PC-9 (cell line): ENCODE measurements at regions not wholly inside any gene's neighbourhood (a gene's known extent, or its start where the extent isn't known, plus 50 kb on each side); places are given as distances from the start of the nearest gene placed in this dataset.

ENCODE experiments used
- BruUV-seq: library from RNA; stranded (reverse); fragments of 400-500 nt; replicated peaks from 2 replicates; lab custom pipeline; 2021; lab: Mats Ljungman, UMichigan
- CTCF ChIA-PET: fragments of 300-600 bp; sonication (Branson Sonifier 250); formaldehyde crosslinking; loops from one replicate; lab custom pipeline; 2022; ENCODE audit warnings: antibody characterized with exemption; lab: Charles Lee
- POLR2A ChIA-PET: fragments of 300-600 bp; sonication (Branson Sonifier 250); formaldehyde crosslinking; loops from one replicate; lab custom pipeline; 2022; ENCODE audit warnings: antibody characterized with exemption; ENCODE audit not compliant: unreplicated experiment; lab: Charles Lee
- DNase-seq, 2 experiments: peaks; one replicate each; pipeline versions ENCODE4 v3.0.0 to v3.0.0-alpha.2; 2015 to 2022; ENCODE audit warnings: mixed read lengths in 1 of 2
- H2AFZ ChIP-seq: fragments of 200-600 bp; sonication (generic); 2 replicates; pipeline ENCODE4 v1.8.1; 2017; ENCODE audit warnings: antibody characterized with exemption
- H3F3A ChIP-seq: fragments of 200-600 bp; sonication (generic); 2 replicates; pipeline ENCODE4 v1.8.1; 2017; ENCODE audit warnings: antibody characterized with exemption, mild to moderate bottlenecking, low read depth; ENCODE audit not compliant: insufficient read depth
- H3K27ac ChIP-seq: fragments of 200-600 bp; sonication (generic); 2 replicates; pipeline ENCODE4 v1.6.1; 2016; ENCODE audit warnings: mixed run types
- H3K27me3 ChIP-seq: fragments of 200-600 bp; sonication (generic); 2 replicates; pipeline ENCODE4 v1.6.1; 2016; ENCODE audit warnings: low read depth, mixed run types; ENCODE audit not compliant: insufficient read depth
- H3K36me3 ChIP-seq: fragments of 200-600 bp; sonication (generic); 2 replicates; pipeline ENCODE4 v1.6.1; 2016; ENCODE audit warnings: low read depth, mixed run types
- H3K4me1 ChIP-seq: fragments of 200-600 bp; sonication (generic); replicated peaks from 2 replicates; pipeline ENCODE4 v1.6.1; 2016; ENCODE audit warnings: mixed run types; ENCODE audit not compliant: insufficient read depth
- H3K4me2 ChIP-seq: fragments of 200-600 bp; sonication (generic); 2 replicates; pipeline ENCODE4 v1.6.1; 2017; ENCODE audit warnings: mixed run types
- H3K4me3 ChIP-seq: fragments of 200-600 bp; sonication (generic); 2 replicates; pipeline ENCODE4 v1.6.1; 2016; ENCODE audit warnings: mixed run types
- H3K79me2 ChIP-seq: fragments of 200-600 bp; sonication (generic); 2 replicates; pipeline ENCODE4 v1.6.1; 2017; ENCODE audit warnings: low read depth, mixed run types
- H3K9me2 ChIP-seq: fragments of 200-600 bp; sonication (generic); 2 replicates; pipeline ENCODE4 v1.8.1; 2017; ENCODE audit warnings: mild to moderate bottlenecking; ENCODE audit not compliant: insufficient read depth
- H3K9me3 ChIP-seq: fragments of 200-600 bp; sonication (generic); 2 replicates; pipeline ENCODE4 v1.8.1; 2016; ENCODE audit warnings: low read depth; ENCODE audit not compliant: insufficient read depth
- H4K20me1 ChIP-seq: fragments of 200-600 bp; sonication (generic); 2 replicates; pipeline ENCODE4 v1.8.1; 2017; ENCODE audit not compliant: insufficient read depth
- EZH2 ChIP-seq: fragments of 200-600 bp; sonication (generic); IDR thresholded peaks from 2 replicates; pipeline ENCODE4 v1.8.0; 2017; ENCODE audit warnings: antibody characterized with exemption, low read depth
- intact Hi-C: fragments of 100-400 bp; cut with micrococcal nuclease; formaldehyde crosslinking; loops from one replicate; pipeline ENCODE4 v1.10.0; 2022; ENCODE audit not compliant: unreplicated experiment
- TF ChIP-seq, protein P1 (sequence below): fragments of 200-600 bp; sonication (generic); conservative IDR thresholded peaks from 2 replicates; pipeline ENCODE4 v1.6.1; 2017; ENCODE audit warnings: mixed run types, antibody characterized with exemption, mild to moderate bottlenecking, moderate library complexity

DNA sequence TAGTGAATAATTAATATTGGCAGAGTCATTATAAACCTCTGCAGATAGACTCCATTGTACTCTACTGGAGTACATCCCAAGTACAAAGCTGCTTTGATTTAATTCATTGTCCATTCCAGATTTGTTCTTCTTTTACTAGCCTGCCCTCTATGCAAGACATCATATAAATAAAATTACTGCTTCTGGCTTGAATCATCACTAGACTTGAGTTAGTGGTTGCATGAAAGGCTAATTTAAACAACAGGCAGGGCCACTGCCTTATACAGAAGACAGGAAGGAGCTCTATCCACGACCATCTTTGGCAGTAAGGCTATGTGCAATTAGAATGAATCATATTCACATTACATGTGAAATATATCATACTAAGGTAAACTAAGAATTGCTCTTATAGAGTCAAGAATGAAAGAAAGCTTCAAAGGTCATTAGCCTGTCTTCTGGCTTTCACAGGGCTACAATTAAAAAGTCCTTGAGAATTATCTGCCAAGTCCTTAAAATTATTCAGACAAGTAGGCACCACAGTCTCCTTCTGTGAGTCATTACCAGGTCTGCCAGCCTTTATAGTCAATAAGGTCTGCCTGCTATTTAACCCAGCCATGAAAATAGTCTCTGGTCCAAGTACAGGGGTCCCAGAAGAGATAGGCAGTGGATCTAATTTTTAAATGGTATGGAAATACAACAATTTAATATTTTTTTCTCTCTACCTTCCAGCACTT, 631.8 kb downstream of the TMTC2 start:
- Histone ChIP-seq H2AFZ (no peak overlapping the region), H3K4me3 (no peak overlapping the region), H3K9me2 (no peaks in the 10 kb centered on the region), H4K20me1 (no peaks in the 10 kb centered on the region), H3K4me2 (no peak overlapping the region), H3K79me2 (no peaks in the 10 kb centered on the region), H3K4me1 (no peaks in the 10 kb centered on the region), H3F3A (no peaks in the 10 kb centered on the region), H3K27ac (no peak overlapping the region), H3K27me3 (no peaks in the 10 kb centered on the region), H3K36me3 (no peaks in the 10 kb centered on the region), H3K9me3 (no peaks in the 10 kb centered on the region)
- BruUV-seq: no TSS peak
- DNase-seq: no peak
- intact Hi-C loops: no loop called here
- POLR2A ChIA-PET: no interaction called here
- CTCF ChIA-PET: no interaction called here
- no peak for TF ChIP-seq EZH2
- TF ChIP-seq, protein P1, sequence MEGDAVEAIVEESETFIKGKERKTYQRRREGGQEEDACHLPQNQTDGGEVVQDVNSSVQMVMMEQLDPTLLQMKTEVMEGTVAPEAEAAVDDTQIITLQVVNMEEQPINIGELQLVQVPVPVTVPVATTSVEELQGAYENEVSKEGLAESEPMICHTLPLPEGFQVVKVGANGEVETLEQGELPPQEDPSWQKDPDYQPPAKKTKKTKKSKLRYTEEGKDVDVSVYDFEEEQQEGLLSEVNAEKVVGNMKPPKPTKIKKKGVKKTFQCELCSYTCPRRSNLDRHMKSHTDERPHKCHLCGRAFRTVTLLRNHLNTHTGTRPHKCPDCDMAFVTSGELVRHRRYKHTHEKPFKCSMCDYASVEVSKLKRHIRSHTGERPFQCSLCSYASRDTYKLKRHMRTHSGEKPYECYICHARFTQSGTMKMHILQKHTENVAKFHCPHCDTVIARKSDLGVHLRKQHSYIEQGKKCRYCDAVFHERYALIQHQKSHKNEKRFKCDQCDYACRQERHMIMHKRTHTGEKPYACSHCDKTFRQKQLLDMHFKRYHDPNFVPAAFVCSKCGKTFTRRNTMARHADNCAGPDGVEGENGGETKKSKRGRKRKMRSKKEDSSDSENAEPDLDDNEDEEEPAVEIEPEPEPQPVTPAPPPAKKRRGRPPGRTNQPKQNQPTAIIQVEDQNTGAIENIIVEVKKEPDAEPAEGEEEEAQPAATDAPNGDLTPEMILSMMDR: no peak

DNA sequence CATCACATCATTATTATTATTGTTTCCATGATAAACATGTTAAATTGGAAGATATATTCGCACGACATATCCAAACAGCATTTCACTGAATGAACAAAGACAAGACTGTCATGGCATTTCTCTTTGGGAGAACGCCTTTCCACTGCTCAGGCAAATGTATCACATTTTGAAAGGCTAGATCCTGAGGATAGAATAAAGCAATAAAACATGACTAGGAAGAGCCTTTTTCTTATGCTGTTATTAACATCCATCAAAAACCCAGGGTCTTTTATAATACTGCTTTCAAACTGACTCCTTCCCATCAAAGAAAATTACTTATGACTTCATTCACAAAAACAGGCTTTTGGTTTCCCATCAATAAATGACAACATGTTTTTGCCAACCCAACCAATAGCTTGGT, 630.9 kb downstream of the TMTC2 start:
- no TSS peak for BruUV-seq
- no peaks in the 10 kb centered on the region for H3K27me3 ChIP-seq
- H3K9me2 ChIP-seq: no peaks in the 10 kb centered on the region
- ChIA-PET POLR2A (no interaction called here), CTCF (no interaction called here)
- no peaks in the 10 kb centered on the region for H3K36me3 ChIP-seq
- no peaks in the 10 kb centered on the region for H3K4me1 ChIP-seq
- intact Hi-C loops: no loop called here
- no peak overlapping the region for H3K27ac ChIP-seq
- H2AFZ ChIP-seq: no peak overlapping the region
- H4K20me1 ChIP-seq: no peaks in the 10 kb centered on the region
- no peaks in the 10 kb centered on the region for H3K79me2 ChIP-seq
- no peak for TF ChIP-seq EZH2
- TF ChIP-seq, protein P1: no peak
- H3K9me3 ChIP-seq: no peaks in the 10 kb centered on the region
- DNase-seq: no peak
- no peak overlapping the region for H3K4me3 ChIP-seq
- H3F3A ChIP-seq: no peaks in the 10 kb centered on the region
- no peak overlapping the region for H3K4me2 ChIP-seq

DNA sequence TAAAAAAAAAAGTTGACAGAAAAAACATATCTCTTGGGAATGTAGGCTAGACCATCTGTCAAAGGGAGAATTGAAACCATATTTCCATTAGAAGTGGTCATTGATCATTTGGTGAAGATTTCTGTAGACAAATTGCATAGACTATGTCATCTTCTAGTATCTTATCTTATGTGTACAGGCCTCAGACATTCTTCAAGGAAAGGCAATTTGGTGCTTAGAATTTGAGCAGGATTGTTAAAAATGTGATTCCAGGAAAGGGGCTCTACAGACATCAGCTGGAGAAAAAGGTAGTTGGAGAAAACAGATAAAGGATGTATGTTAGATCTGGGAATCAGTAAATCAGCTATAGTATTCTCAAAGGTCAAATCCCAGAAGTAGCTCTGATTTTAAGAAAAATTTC, 627.1 kb downstream of the TMTC2 start:
- no peak for DNase-seq
- intact Hi-C loops: no loop called here
- Histone ChIP-seq H3K4me3 (no peak overlapping the region), H3K27ac (no peak overlapping the region), H3K36me3 (no peaks in the 10 kb centered on the region), H3K4me2 (no peak overlapping the region), H2AFZ (no peak overlapping the region), H3K9me3 (no peaks in the 10 kb centered on the region), H4K20me1 (no peaks in the 10 kb centered on the region), H3K4me1 (no peaks in the 10 kb centered on the region), H3K27me3 (no peaks in the 10 kb centered on the region), H3K9me2 (no peaks in the 10 kb centered on the region), H3K79me2 (no peaks in the 10 kb centered on the region), H3F3A (no peaks in the 10 kb centered on the region)
- POLR2A ChIA-PET: no interaction called here
- no TSS peak for BruUV-seq
- CTCF ChIA-PET: no interaction called here
- TF ChIP-seq, protein P1: no peak
- no peak for TF ChIP-seq EZH2
